ENCODE measurements at regions not wholly inside any gene's neighbourhood (a gene's known extent, or its start where the extent isn't known, plus 50 kb on each side); places are given as distances from the start of the nearest gene placed in this dataset.

- no peaks in the 10 kb centered on the region for H3K27me3 ChIP-seq (ENCODE audit: control insufficient read depth in 1 of 2, insufficient read depth in 2 of 2, low read length in 2 of 2)
- DNase-seq (no peak), ATAC-seq (ENCODE audit: poor library complexity) (no peak)
- intact Hi-C loops (cut with DNase I, micrococcal nuclease), result no loop called here
- no peak overlapping the region for H3K4me3 ChIP-seq (ENCODE audit: low read length)
- CTCF ChIA-PET, result no interaction called here
- POLR2A ChIA-PET, result no interaction called here
- no peaks in the 10 kb centered on the region for H3K36me3 Mint-ChIP-seq (ENCODE audit: low read depth)
- no peak overlapping the region for H3K27ac ChIP-seq (ENCODE audit: low read depth in 1 of 2, low read length in 2 of 2)
- H3K27me3 Mint-ChIP-seq, result peaks cover 7% of the 10 kb centered on the region
- no peaks in the 10 kb centered on the region for H3K9me3 Mint-ChIP-seq
- no peaks in the 10 kb centered on the region for H3K36me3 ChIP-seq (ENCODE audit: insufficient read depth, low read length)
- H3K4me3 Mint-ChIP-seq, result no peak overlapping the region
- H3K9me3 ChIP-seq (ENCODE audit: control insufficient read depth in 1 of 2, insufficient read depth in 1 of 2, low read length in 2 of 2), result peaks cover 0 to 6% of the 10 kb centered on the region in 2 experiments
- H3K4me1 Mint-ChIP-seq (ENCODE audit: low read depth), result no peaks in the 10 kb centered on the region
- no peak overlapping the region for H3K27ac Mint-ChIP-seq
- TF ChIP-seq CTCF (IDR thresholded peaks at IDR 0.05), result no peak
- H3K4me1 ChIP-seq (ENCODE audit: insufficient read depth, low read length), result no peaks in the 10 kb centered on the region
Measured at GRCh38 chr10:44004913-44005787, 356.5 kb upstream of the ZNF32 start.

DNA sequence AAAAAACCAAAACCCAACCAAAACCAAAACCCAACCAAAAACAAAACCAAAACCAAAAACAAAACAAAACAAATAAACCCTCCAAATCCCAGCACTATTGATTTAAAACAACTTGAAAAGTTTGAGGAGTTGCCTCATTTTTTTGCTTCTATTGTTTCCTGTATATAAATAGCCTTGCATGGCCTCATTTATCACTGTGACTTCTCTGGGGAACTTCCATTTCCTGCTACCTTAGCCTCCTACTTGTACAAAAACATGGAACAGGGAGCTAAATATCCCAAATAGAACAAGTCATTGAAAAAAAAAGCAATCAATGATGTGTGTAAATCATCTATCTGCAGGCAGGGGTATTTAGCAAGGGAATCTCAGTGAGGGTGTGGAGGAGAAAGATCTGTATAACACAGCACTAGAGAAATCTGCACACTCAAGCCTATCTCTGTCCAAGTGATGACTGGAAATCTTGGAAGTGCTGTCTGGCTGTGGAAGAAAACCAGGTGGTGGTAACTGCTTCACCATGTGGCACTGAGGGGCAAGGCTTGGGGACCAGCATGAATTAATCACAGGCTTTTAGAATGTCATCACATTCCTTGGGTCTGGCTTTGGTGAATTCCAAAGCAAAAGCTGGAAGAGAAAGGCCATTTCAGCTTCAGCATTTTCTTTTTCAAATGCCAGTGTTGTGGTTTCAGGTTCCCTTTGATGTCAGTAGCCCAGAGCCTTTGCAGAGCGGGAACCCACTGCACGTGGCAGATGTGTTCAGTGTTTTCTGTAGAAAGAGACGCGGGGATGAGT is 349.5 kb upstream of the ZNF32 start:
- ChIA-PET POLR2A (no interaction called here), CTCF (no interaction called here)
- H3K36me3 ChIP-seq (ENCODE audit: insufficient read depth, low read length), result no peaks in the 10 kb centered on the region
- no peak for TF ChIP-seq CTCF (IDR thresholded peaks at IDR 0.05)
- DNase-seq (no peak), ATAC-seq (ENCODE audit: poor library complexity) (no peak)
- H3K4me3 ChIP-seq (ENCODE audit: low read length), result no peak overlapping the region
- no peak overlapping the region for H3K27ac ChIP-seq (ENCODE audit: low read depth in 1 of 2, low read length in 2 of 2)
- H3K27ac Mint-ChIP-seq, result no peak overlapping the region
- H3K4me1 ChIP-seq (ENCODE audit: insufficient read depth, low read length), result no peaks in the 10 kb centered on the region
- no peaks in the 10 kb centered on the region for H3K36me3 Mint-ChIP-seq (ENCODE audit: low read depth)
- no peaks in the 10 kb centered on the region for H3K9me3 Mint-ChIP-seq
- intact Hi-C loops (cut with DNase I, micrococcal nuclease), result no loop called here
- H3K27me3 Mint-ChIP-seq, result peaks cover 48% of the 10 kb centered on the region
- H3K4me3 Mint-ChIP-seq, result no peak overlapping the region
- H3K27me3 ChIP-seq (ENCODE audit: control insufficient read depth in 1 of 2, insufficient read depth in 2 of 2, low read length in 2 of 2), result peaks cover 0 to 8% of the 10 kb centered on the region in 2 experiments
- no peaks in the 10 kb centered on the region for H3K4me1 Mint-ChIP-seq (ENCODE audit: low read depth)
- H3K9me3 ChIP-seq (ENCODE audit: control insufficient read depth in 1 of 2, insufficient read depth in 1 of 2, low read length in 2 of 2), result no peaks in the 10 kb centered on the region

- H3K27me3 ChIP-seq (ENCODE audit: control insufficient read depth in 1 of 2, insufficient read depth in 2 of 2, low read length in 2 of 2), result peaks cover 0 to 8% of the 10 kb centered on the region in 2 experiments
- ATAC-seq (ENCODE audit: poor library complexity) (no peak), DNase-seq (no peak)
- no peak for TF ChIP-seq CTCF (IDR thresholded peaks at IDR 0.05)
- Mint-ChIP-seq H3K4me3 (no peak overlapping the region), H3K27ac (no peak overlapping the region), H3K27me3 (peaks cover 45% of the 10 kb centered on the region), H3K4me1 (ENCODE audit: low read depth) (no peaks in the 10 kb centered on the region), H3K9me3 (no peaks in the 10 kb centered on the region), H3K36me3 (ENCODE audit: low read depth) (no peaks in the 10 kb centered on the region)
- ChIA-PET CTCF (no interaction called here), POLR2A (no interaction called here)
- H3K4me1 ChIP-seq (ENCODE audit: insufficient read depth, low read length), result no peaks in the 10 kb centered on the region
- intact Hi-C loops (cut with DNase I, micrococcal nuclease), result no loop called here
- H3K36me3 ChIP-seq (ENCODE audit: insufficient read depth, low read length), result no peaks in the 10 kb centered on the region
- H3K4me3 ChIP-seq (ENCODE audit: low read length), result no peak overlapping the region
- no peak overlapping the region for H3K27ac ChIP-seq (ENCODE audit: low read depth in 1 of 2, low read length in 2 of 2)
- no peaks in the 10 kb centered on the region for H3K9me3 ChIP-seq (ENCODE audit: control insufficient read depth in 1 of 2, insufficient read depth in 1 of 2, low read length in 2 of 2)
Measured at GRCh38 chr10:43997330-43997729, 348.6 kb upstream of the ZNF32 start.

Measured in CD4-positive, alpha-beta T cell (primary cell).